Stimulated activated CD4-positive, alpha-beta T cell treated with anti-CD3 and anti-CD28 coated beads, Interleukin-1b, Interleukin-23, amount 100 ng/mL, for 48 hours (primary cell): ENCODE measurements at regions not wholly inside any gene's neighbourhood (a gene's known extent, or its start where the extent isn't known, plus 50 kb on each side); places are given as distances from the start of the nearest gene placed in this dataset.
"Not testable (repeated sequence)": the region's sequence is repeated elsewhere in the genome, so short reads cannot be mapped to it uniquely, and the experiment has no call there.

ENCODE experiments used
- DNase-seq: peaks from one replicate; pipeline ENCODE4 v3.0.0-alpha.2; 2020

GRCh38 chr12:124705545-124706138 is 138.2 kb upstream of the NCOR2 start:
- no peak for DNase-seq

DNA sequence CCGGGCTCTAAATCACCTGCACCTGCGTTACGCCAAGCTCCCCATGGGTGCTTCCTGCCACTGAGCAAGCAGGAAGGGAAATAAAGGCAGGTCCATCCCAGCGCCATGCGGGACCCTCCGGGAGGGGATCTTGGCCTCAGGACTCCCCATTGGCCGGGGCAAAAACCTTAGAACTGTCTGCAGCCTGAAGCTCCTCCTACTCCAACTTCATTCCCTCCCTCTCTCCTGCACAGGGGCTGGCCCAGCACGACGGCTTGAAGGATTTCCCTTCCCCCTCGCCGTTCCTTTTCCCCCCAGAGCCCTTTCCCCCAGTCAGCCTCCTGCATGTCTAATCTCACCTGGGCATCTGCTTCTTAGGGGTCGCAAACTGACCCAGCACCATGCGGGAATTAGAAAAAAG is 137.2 kb upstream of the NCOR2 start:
- DNase-seq: no peak

- DNase-seq: no peak
Measured at GRCh38 chr12:124703856-124704255, 136.4 kb upstream of the NCOR2 start.

- DNase-seq: no peak
Measured at GRCh38 chr12:124702736-124703135, 135.3 kb upstream of the NCOR2 start.

DNA sequence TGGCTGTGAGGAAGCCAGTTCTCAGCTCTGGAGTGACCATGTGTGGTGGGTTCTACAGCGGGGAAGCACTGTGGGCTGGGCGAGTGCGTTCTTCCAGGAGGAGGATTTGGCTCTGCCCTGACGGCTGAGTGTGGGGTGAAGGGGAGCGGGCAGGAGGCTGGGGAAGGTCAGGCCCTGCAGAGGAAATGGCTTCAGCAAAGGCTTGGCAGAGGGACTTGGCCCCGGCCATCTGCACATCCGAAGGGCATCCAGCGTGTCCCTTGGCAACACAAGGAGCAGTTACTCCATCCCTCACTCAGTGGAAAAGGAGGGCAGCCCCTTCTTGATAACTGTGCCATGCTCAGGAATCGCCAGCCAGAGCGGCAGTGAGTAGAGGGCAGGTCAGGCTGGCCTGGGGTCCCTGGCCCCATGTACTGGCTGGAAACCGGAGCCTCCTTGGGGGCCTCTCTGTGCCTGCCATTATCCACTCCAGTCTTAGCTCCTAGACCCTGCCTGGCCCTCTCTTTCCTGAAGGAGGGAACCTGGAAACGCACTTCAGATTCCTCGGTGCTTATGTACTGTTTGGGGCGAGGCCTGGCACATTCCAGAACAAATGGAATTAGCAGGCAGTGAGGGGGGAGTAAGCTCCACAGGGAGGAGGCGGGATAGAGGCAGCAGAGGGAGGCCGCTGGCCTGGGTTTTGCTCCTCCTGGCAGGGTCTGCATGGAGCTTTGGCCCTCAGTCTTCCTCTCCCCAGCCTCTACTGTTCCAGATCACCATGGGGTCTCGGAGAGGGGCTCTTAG is 133.6 kb upstream of the NCOR2 start:
- DNase-seq: no peak

DNA sequence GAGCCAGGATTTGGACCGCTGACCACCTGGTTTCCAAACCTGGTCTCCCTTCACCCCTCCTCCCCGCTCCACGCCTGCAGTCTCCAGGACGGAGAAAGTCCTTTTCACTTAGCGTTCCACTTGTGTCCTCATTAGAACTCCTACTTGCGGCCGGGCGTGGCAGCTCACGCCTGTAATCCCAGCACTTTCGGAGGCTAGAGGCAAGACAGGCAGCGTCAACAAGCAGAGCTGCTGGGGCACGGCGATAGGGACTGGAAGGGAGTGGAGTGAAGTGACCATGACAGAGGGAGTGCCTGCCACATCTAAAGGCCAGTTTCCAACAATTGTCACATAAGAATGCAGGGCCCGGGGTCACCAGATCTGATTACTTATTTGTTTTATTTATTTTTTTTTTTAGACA is 132.5 kb upstream of the NCOR2 start:
- DNase-seq: no peak

- DNase-seq: no peak
Measured at GRCh38 chr12:124698998-124699305, 131.5 kb upstream of the NCOR2 start.

GRCh38 chr12:124698211-124698997 is 131.0 kb upstream of the NCOR2 start:
- DNase-seq: no peak

- DNase-seq: not testable (repeated sequence)
Measured at GRCh38 chr12:124697722-124698121, 130.3 kb upstream of the NCOR2 start.

GRCh38 chr12:124696693-124697476 is 129.5 kb upstream of the NCOR2 start:
- no peak for DNase-seq

DNA sequence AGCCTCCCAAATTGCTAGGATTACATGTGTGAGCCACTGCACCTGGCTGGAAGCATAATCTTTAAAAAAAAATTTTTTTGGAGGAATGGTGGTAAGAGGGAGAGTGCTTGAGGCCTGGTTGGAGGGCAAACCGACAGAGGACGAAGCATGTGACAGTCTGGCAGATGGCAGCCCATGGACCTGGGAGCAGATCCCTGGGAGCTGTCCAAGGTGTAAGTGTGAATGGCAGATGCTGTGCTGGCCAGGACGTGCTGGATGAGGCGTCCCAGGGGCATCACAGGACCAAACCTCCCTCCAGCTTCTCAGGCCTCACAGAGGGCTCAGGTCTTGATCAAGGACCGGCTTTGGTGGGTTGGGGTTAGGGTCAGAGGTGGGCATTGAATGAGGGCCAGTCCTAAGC is 128.4 kb upstream of the NCOR2 start:
- DNase-seq: no peak

GRCh38 chr12:124694846-124695497 is 127.6 kb upstream of the NCOR2 start:
- no peak for DNase-seq

DNA sequence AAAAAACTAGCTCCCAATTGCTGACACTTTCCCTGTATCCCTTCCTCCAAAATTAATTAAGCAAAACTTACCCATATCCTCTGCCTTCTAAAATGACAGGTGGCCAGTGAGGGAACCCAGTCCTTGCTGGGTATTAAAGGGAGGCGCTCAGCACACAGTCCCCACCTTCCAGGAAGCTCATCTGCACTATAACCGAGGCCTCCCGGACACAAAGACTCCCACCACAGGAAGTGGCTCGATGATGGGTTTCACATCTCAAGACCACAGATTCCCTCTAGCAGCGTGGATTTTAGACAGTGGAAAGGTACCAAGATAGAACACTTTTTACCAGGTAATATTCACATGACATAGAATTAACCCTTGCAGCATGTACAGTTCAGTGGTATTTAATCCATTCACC is 126.8 kb upstream of the NCOR2 start:
- DNase-seq: no peak

- no peak for DNase-seq
Measured at GRCh38 chr12:124693111-124693723, 125.8 kb upstream of the NCOR2 start.

DNA sequence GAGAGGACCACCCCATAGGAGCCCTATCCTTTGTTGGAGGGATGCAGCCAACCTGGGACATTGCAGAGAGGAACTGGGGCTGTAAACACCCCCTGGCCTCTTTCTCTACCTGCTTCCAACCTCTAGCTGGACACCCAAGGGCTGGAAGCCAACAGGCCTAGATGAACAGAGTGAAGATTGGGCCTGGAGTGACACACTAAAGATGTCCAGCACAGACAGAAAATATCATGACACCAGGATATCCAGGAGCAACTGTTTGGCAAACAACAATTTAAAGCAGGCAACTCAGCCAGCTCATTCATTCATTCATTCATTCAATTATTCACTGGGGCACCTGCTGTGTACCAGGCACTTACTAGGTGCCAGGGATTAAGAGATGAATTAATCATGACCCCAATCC is 125.0 kb upstream of the NCOR2 start:
- DNase-seq: no peak

GRCh38 chr12:124691429-124691828 is 124.0 kb upstream of the NCOR2 start:
- no peak for DNase-seq

DNA sequence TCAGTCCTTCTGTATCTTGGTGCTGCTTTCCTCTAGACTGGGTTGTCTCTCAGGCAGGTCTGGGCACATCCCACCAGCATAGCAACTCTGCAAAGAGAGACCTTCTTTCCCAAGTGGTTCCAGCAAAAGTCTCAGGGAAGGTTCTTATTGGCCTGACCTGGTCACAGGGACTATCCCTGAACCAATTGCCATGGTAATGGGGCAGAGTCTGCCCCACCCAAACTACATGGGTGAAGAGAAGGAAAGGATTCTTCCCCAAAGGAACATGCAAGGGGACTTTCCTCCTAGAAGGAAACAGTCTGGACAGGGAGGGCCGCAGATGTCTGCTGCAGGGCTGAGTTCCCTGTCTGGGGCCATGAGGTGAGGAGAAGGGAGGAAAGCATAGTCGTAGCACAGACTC is 122.2 kb upstream of the NCOR2 start:
- no peak for DNase-seq

DNA sequence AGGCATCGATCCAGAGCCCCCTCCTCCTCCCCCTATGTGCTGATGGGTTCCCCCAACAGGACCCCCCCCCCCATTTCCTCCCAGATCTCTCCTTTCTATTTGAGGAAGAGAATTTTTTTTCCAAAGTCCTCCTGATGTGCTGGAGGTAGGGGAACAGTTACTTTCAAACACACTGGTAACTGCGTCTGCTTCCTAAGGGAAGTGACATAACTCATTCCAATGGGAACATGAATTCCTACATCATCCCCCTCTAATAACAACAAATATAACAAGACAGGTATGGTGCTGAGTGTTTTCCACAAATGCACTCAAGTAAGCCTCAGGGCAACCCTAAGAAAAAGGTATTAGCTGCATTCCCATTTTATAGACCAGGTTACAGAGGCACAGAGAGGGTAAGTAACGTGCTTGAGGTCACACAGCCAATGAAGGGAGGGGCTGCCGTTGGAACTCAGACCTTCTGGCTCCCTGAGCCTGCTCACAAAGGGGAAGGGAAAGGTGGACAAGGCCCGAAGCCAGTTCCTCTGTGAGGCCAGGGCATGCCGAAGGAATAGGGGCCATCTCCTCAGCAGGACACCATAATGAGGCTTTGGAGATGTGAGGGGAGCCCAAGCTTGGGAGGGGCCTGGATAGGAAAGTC is 121.1 kb upstream of the NCOR2 start:
- no peak for DNase-seq

DNA sequence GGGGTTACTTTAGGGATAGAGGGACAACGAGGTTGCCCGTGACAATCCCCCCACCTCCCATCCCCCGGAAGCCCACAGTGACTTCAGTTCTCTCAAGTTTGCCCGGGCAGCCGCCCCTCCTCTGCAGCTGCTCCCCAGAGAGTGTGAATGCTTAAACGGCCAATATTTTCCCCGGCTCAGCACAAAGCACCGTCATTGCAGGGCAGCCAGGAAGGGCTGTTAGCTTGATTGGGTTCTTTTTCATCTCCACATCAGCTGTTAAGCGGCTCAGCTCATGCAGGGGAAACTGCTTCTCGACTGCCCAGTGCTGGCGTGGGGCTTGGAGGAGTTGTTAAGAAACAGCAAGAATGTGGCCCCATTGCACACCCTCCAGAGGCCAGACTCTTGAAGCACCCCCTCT is 120.5 kb upstream of the NCOR2 start:
- no peak for DNase-seq

- DNase-seq: no peak
Measured at GRCh38 chr12:124687174-124687902, 119.9 kb upstream of the NCOR2 start.
